Central memory CD8-positive, alpha-beta T cell (primary cell): ENCODE measurements at regions not wholly inside any gene's neighbourhood (a gene's known extent, or its start where the extent isn't known, plus 50 kb on each side); places are given as distances from the start of the nearest gene placed in this dataset.

Source experiments
- ATAC-seq: fragments of 150-1000 bp; cut with Tn5 transposase; replicated peaks from 2 replicates; pipeline ENCODE4 v1.10.0; 2022; ENCODE audit warnings: mild to moderate bottlenecking, moderate FRiP score, moderate number of reproducible peaks; ENCODE audit not compliant: poor library complexity, severe bottlenecking; ENCODE audit errors: extremely low read depth
- DNase-seq, 2 donors: peaks; one replicate each; pipeline ENCODE4 v3.0.0; 2021; ENCODE audit warnings: low spot score in 2 of 2
- H3K27ac Mint-ChIP-seq: one replicate; pipeline ENCODE4 v1.8.0; 2022; ENCODE audit warnings: low read depth, mild to moderate bottlenecking, moderate library complexity, mixed read lengths
- H3K27me3 Mint-ChIP-seq: one replicate; pipeline ENCODE4 v1.8.0; 2022; ENCODE audit warnings: mixed read lengths
- H3K36me3 Mint-ChIP-seq: one replicate; pipeline ENCODE4 v1.8.0; 2022; ENCODE audit warnings: mild to moderate bottlenecking, moderate library complexity, mixed read lengths; ENCODE audit not compliant: insufficient read depth
- H3K4me1 Mint-ChIP-seq: one replicate; pipeline ENCODE4 v1.8.0; 2022; ENCODE audit warnings: mixed read lengths
- H3K4me3 Mint-ChIP-seq: one replicate; pipeline ENCODE4 v1.8.0; 2022; ENCODE audit warnings: mild to moderate bottlenecking, moderate library complexity, mixed read lengths
- H3K9me3 Mint-ChIP-seq: one replicate; pipeline ENCODE4 v1.8.0; 2022; ENCODE audit warnings: mixed read lengths

- ATAC-seq (no peak), DNase-seq (no peak)
- no peak overlapping the region for H3K27ac Mint-ChIP-seq
- H3K27me3 Mint-ChIP-seq = no peaks in the 10 kb centered on the region
- H3K36me3 Mint-ChIP-seq = no peaks in the 10 kb centered on the region
- no peaks in the 10 kb centered on the region for H3K4me1 Mint-ChIP-seq
- H3K9me3 Mint-ChIP-seq = no peaks in the 10 kb centered on the region
- no peak overlapping the region for H3K4me3 Mint-ChIP-seq
These were observed 138.5 kb upstream of the PHACTR1 start for GRCh38 chr6:12578097-12578496.

GRCh38 chr6:12578751-12579150 is 137.8 kb upstream of the PHACTR1 start:
- H3K4me3 Mint-ChIP-seq = no peak overlapping the region
- ATAC-seq (no peak), DNase-seq (no peak)
- no peak overlapping the region for H3K27ac Mint-ChIP-seq
- no peaks in the 10 kb centered on the region for H3K36me3 Mint-ChIP-seq
- H3K4me1 Mint-ChIP-seq = no peaks in the 10 kb centered on the region
- no peaks in the 10 kb centered on the region for H3K27me3 Mint-ChIP-seq
- H3K9me3 Mint-ChIP-seq = no peaks in the 10 kb centered on the region

GRCh38 chr6:12580290-12580689 is 136.3 kb upstream of the PHACTR1 start:
- no peaks in the 10 kb centered on the region for H3K9me3 Mint-ChIP-seq

GRCh38 chr6:12582421-12583110 is 134.0 kb upstream of the PHACTR1 start:
- Mint-ChIP-seq H3K27ac (no peak overlapping the region), H3K4me1 (no peaks in the 10 kb centered on the region)

More at GRCh38 chr6:12580290-12580689, 136.3 kb upstream of the PHACTR1 start:
- H3K36me3 Mint-ChIP-seq = no peaks in the 10 kb centered on the region
- H3K4me3 Mint-ChIP-seq = no peak overlapping the region
- no peak overlapping the region for H3K27ac Mint-ChIP-seq
- ATAC-seq = no peak
- DNase-seq = no peak
- H3K4me1 Mint-ChIP-seq = no peaks in the 10 kb centered on the region
- H3K27me3 Mint-ChIP-seq = no peaks in the 10 kb centered on the region

GRCh38 chr6:12584631-12585405 is 131.7 kb upstream of the PHACTR1 start:
- Mint-ChIP-seq H3K9me3 (no peaks in the 10 kb centered on the region), H3K27me3 (no peaks in the 10 kb centered on the region), H3K27ac (no peak overlapping the region), H3K4me3 (no peak overlapping the region), H3K4me1 (no peaks in the 10 kb centered on the region), H3K36me3 (no peaks in the 10 kb centered on the region)
- ATAC-seq (no peak), DNase-seq (no peak)

More at GRCh38 chr6:12582421-12583110, 134.0 kb upstream of the PHACTR1 start:
- no peak for DNase-seq
- Mint-ChIP-seq H3K4me3 (no peak overlapping the region), H3K9me3 (no peaks in the 10 kb centered on the region), H3K27me3 (no peaks in the 10 kb centered on the region), H3K36me3 (no peaks in the 10 kb centered on the region)
- no peak for ATAC-seq

GRCh38 chr6:12585497-12585958 is 131.0 kb upstream of the PHACTR1 start:
- H3K4me1 Mint-ChIP-seq = no peaks in the 10 kb centered on the region
- no peak for DNase-seq
- ATAC-seq = no peak
- H3K4me3 Mint-ChIP-seq = no peak overlapping the region
- H3K9me3 Mint-ChIP-seq = no peaks in the 10 kb centered on the region
- H3K36me3 Mint-ChIP-seq = no peaks in the 10 kb centered on the region
- H3K27ac Mint-ChIP-seq = no peak overlapping the region
- H3K27me3 Mint-ChIP-seq = no peaks in the 10 kb centered on the region

- no peaks in the 10 kb centered on the region for H3K27me3 Mint-ChIP-seq
These were observed 129.7 kb upstream of the PHACTR1 start for GRCh38 chr6:12586721-12587480.

GRCh38 chr6:12590901-12591300 is 125.7 kb upstream of the PHACTR1 start:
- Mint-ChIP-seq H3K4me1 (no peaks in the 10 kb centered on the region), H3K4me3 (no peak overlapping the region), H3K36me3 (no peaks in the 10 kb centered on the region), H3K9me3 (no peaks in the 10 kb centered on the region), H3K27me3 (no peaks in the 10 kb centered on the region), H3K27ac (no peak overlapping the region)
- no peak for DNase-seq
- ATAC-seq = no peak

More at GRCh38 chr6:12586721-12587480, 129.7 kb upstream of the PHACTR1 start:
- Mint-ChIP-seq H3K36me3 (no peaks in the 10 kb centered on the region), H3K4me1 (no peaks in the 10 kb centered on the region), H3K4me3 (no peak overlapping the region), H3K9me3 (no peaks in the 10 kb centered on the region), H3K27ac (no peak overlapping the region)
- no peak for ATAC-seq
- no peak for DNase-seq

GRCh38 chr6:12592634-12593033 is 123.9 kb upstream of the PHACTR1 start:
- DNase-seq = no peak
- Mint-ChIP-seq H3K27me3 (no peaks in the 10 kb centered on the region), H3K36me3 (no peaks in the 10 kb centered on the region), H3K9me3 (no peaks in the 10 kb centered on the region), H3K4me3 (no peak overlapping the region), H3K27ac (no peak overlapping the region), H3K4me1 (no peaks in the 10 kb centered on the region)
- ATAC-seq = no peak

- H3K4me1 Mint-ChIP-seq = no peaks in the 10 kb centered on the region
- ATAC-seq = no peak
- no peak for DNase-seq
- H3K9me3 Mint-ChIP-seq = no peaks in the 10 kb centered on the region
- H3K36me3 Mint-ChIP-seq = no peaks in the 10 kb centered on the region
- H3K27ac Mint-ChIP-seq = no peak overlapping the region
- H3K4me3 Mint-ChIP-seq = no peak overlapping the region
- H3K27me3 Mint-ChIP-seq = no peaks in the 10 kb centered on the region
These were observed 122.6 kb upstream of the PHACTR1 start for GRCh38 chr6:12593771-12594529.

GRCh38 chr6:12594530-12594893 is 122.1 kb upstream of the PHACTR1 start:
- no peak overlapping the region for H3K27ac Mint-ChIP-seq
- no peaks in the 10 kb centered on the region for H3K4me1 Mint-ChIP-seq
- no peak for ATAC-seq
- H3K9me3 Mint-ChIP-seq = no peaks in the 10 kb centered on the region
- no peak for DNase-seq
- no peak overlapping the region for H3K4me3 Mint-ChIP-seq
- H3K36me3 Mint-ChIP-seq = no peaks in the 10 kb centered on the region
- H3K27me3 Mint-ChIP-seq = no peaks in the 10 kb centered on the region

- DNase-seq = no peak
- Mint-ChIP-seq H3K36me3 (no peaks in the 10 kb centered on the region), H3K27ac (no peak overlapping the region), H3K27me3 (peaks cover 5% of the 10 kb centered on the region), H3K4me1 (no peaks in the 10 kb centered on the region), H3K4me3 (no peak overlapping the region), H3K9me3 (no peaks in the 10 kb centered on the region)
- no peak for ATAC-seq
These were observed 121.3 kb upstream of the PHACTR1 start for GRCh38 chr6:12595161-12595811.
